IMR-90 (cell line): ENCODE measurements at regions not wholly inside any gene's neighbourhood (a gene's known extent, or its start where the extent isn't known, plus 50 kb on each side); places are given as distances from the start of the nearest gene placed in this dataset.

ENCODE experiments used
- ATAC-seq: fragments of 200-7000 bp; cut with Tn5 transposase; 2 replicates; pipeline ENCODE4 v1.9.1; 2020; ENCODE audit warnings: low read depth, mild to moderate bottlenecking, moderate library complexity
- BruUV-seq: library from RNA; stranded (reverse); fragments of 400-500 nt; replicated peaks from 2 replicates; lab custom pipeline; 2021; lab: Mats Ljungman, UMichigan
- CTCF ChIA-PET: fragments of 300-600 bp; formaldehyde crosslinking; extraction: SDS; loops from one replicate; lab custom pipeline; 2021; ENCODE audit warnings: antibody characterized with exemption; lab: Yijun Ruan, JAX
- POLR2A ChIA-PET: fragments of 300-600 bp; sonication (Branson Sonifier 250); formaldehyde crosslinking; loops from one replicate; lab custom pipeline; 2022; ENCODE audit warnings: antibody characterized with exemption; ENCODE audit not compliant: unreplicated experiment; lab: Charles Lee
- DNase-seq: peaks from one replicate; pipeline ENCODE4 v3.0.0; 2013
- H2AFZ ChIP-seq: replicated peaks from 2 replicates; pipeline ENCODE3; 2013; ENCODE audit warnings: low read length, mild to moderate bottlenecking; ENCODE audit not compliant: poor library complexity
- H2AK5ac ChIP-seq: 2 replicates; pipeline ENCODE4 v1.6.1; 2013; ENCODE audit warnings: low read depth, low read length, inconsistent platforms
- H2AK9ac ChIP-seq: replicated peaks from 2 replicates; pipeline ENCODE3; 2013; ENCODE audit warnings: mild to moderate bottlenecking, low read depth, low read length, moderate library complexity; ENCODE audit not compliant: poor library complexity
- H2BK120ac ChIP-seq: 2 replicates; pipeline ENCODE4 v1.6.1; 2013; ENCODE audit warnings: low read depth, low read length, inconsistent platforms
- H2BK15ac ChIP-seq: 3 replicates; pipeline ENCODE4 v1.6.1; 2013; ENCODE audit warnings: low read depth, low read length, inconsistent platforms
- H2BK20ac ChIP-seq: 2 replicates; pipeline ENCODE4 v1.6.1; 2013; ENCODE audit warnings: low read depth, mild to moderate bottlenecking, inconsistent platforms, low read length, moderate library complexity
- H2BK5ac ChIP-seq: 2 replicates; pipeline ENCODE4 v1.6.1; 2013; ENCODE audit warnings: mild to moderate bottlenecking, low read depth, low read length, inconsistent platforms; ENCODE audit not compliant: poor library complexity, severe bottlenecking
- H3K14ac ChIP-seq: replicated peaks from 2 replicates; pipeline ENCODE4 v1.6.1; 2013; ENCODE audit warnings: low read depth, low read length, inconsistent platforms
- H3K18ac ChIP-seq: 2 replicates; pipeline ENCODE4 v1.6.1; 2013; ENCODE audit warnings: low read depth, low read length, control low read depth
- H3K23ac ChIP-seq: 2 replicates; pipeline ENCODE4 v1.6.1; 2013; ENCODE audit warnings: low read depth, low read length, inconsistent platforms
- H3K27ac ChIP-seq: 2 replicates; pipeline ENCODE4 v1.5.1; 2013; ENCODE audit warnings: mild to moderate bottlenecking, control low read depth, low read length; ENCODE audit not compliant: insufficient read depth
- H3K27me3 ChIP-seq: 2 replicates; pipeline ENCODE4 v1.6.1; 2013; ENCODE audit warnings: low read length; ENCODE audit not compliant: control insufficient read depth, insufficient read depth
- H3K36me3 ChIP-seq: 2 replicates; pipeline ENCODE4 v1.6.1; 2013; ENCODE audit warnings: low read length, mixed read lengths; ENCODE audit not compliant: control insufficient read depth, insufficient read depth
- H3K4ac ChIP-seq: 2 replicates; pipeline ENCODE4 v1.6.1; 2013; ENCODE audit warnings: low read depth, low read length, inconsistent platforms
- H3K4me1 ChIP-seq: 2 replicates; pipeline ENCODE4 v1.6.1; 2013; ENCODE audit warnings: low read length, mixed read lengths; ENCODE audit not compliant: control insufficient read depth, insufficient read depth
- H3K4me2 ChIP-seq: 2 replicates; pipeline ENCODE4 v1.6.1; 2013; ENCODE audit warnings: low read depth, mild to moderate bottlenecking, control low read depth, low read length, moderate library complexity
- H3K4me3 ChIP-seq: 2 replicates; pipeline ENCODE4 v1.5.1; 2013; ENCODE audit warnings: low read depth, mild to moderate bottlenecking, control low read depth, low read length, moderate library complexity; ENCODE audit not compliant: insufficient read depth
- H3K56ac ChIP-seq: 2 replicates; pipeline ENCODE4 v1.6.1; 2013; ENCODE audit warnings: low read length, inconsistent platforms; ENCODE audit not compliant: insufficient read depth; ENCODE audit errors: extremely low read depth
- H3K79me1 ChIP-seq, 2 experiments: 2 replicates each; pipeline ENCODE4 v1.6.1; 2013; ENCODE audit warnings: low read length in 2 of 2, inconsistent platforms in 1 of 2, low read depth in 1 of 2
- H3K9ac ChIP-seq: 2 replicates; pipeline ENCODE4 v1.6.1; 2013; ENCODE audit warnings: low read depth, low read length, control low read depth
- H3K9me1 ChIP-seq: 2 replicates; pipeline ENCODE4 v1.6.1; 2013; ENCODE audit warnings: low read length, inconsistent platforms; ENCODE audit not compliant: insufficient read depth
- H3K9me3 ChIP-seq: 2 replicates; pipeline ENCODE4 v1.6.1; 2013; ENCODE audit warnings: low read length; ENCODE audit not compliant: control insufficient read depth, insufficient read depth
- H4K20me1 ChIP-seq: 2 replicates; pipeline ENCODE4 v1.6.1; 2013; ENCODE audit warnings: low read length, inconsistent platforms; ENCODE audit not compliant: insufficient read depth
- H4K5ac ChIP-seq: 2 replicates; pipeline ENCODE4 v1.6.1; 2013; ENCODE audit warnings: mild to moderate bottlenecking, low read depth, low read length, control low read depth
- H4K8ac ChIP-seq, 2 experiments: 2 replicates each; pipeline ENCODE4 v1.6.1; 2013; ENCODE audit warnings: low read depth in 2 of 2, low read length in 2 of 2, control low read depth in 1 of 2, inconsistent platforms in 1 of 2
- H4K91ac ChIP-seq: 2 replicates; pipeline ENCODE4 v1.6.1; 2013; ENCODE audit warnings: low read depth, low read length, inconsistent platforms; ENCODE audit not compliant: insufficient read depth
- CTCF ChIP-seq: conservative IDR thresholded peaks from 2 replicates; pipeline ENCODE4 v1.5.1; 2012; ENCODE audit warnings: mild to moderate bottlenecking, low read depth, low read length, improper control_type of control experiment
- MAFK ChIP-seq: IDR thresholded peaks from 2 replicates; pipeline ENCODE4 v1.6.1; 2012; ENCODE audit warnings: low read depth, low read length, improper control_type of control experiment
- MAZ ChIP-seq: IDR thresholded peaks from 2 replicates; pipeline ENCODE4 v1.6.1; 2012; ENCODE audit warnings: low read depth, mild to moderate bottlenecking, low read length, improper control_type of control experiment, moderate library complexity, borderline replicate concordance
- SMC3 ChIP-seq: fragments of 150-350 bp; IDR thresholded peaks from 2 replicates; pipeline ENCODE4 v1.6.1; 2016; ENCODE audit warnings: low read depth, mild to moderate bottlenecking, antibody characterized with exemption, low read length, moderate library complexity
- WGBS, 2 experiments: methylation state at CpG; one replicate each; pipeline versions ENCODE4 v1.1.5 to v1.1.7; 2013; ENCODE audit warnings: missing lambda C conversion rate in 2 of 2; ENCODE audit not compliant: insufficient read length in 1 of 2; ENCODE audit errors: extremely low coverage in 2 of 2; 5-methylcytosine and 5-hydroxymethylcytosine counted together
- dilution Hi-C: fragments of 300-500 bp; cut with HindIII; formaldehyde crosslinking; loops from one replicate; pipeline ENCODE4 v1.14.3; 2018; ENCODE audit warnings: low sequenced_read_pairs; ENCODE audit not compliant: unreplicated experiment
- in situ Hi-C: fragments of 300-500 bp; cut with MboI; formaldehyde crosslinking; loops from 3 replicates; pipeline ENCODE4 v1.14.3; 2019; ENCODE audit warnings: low sequenced_read_pairs, inconsistent platforms, mixed read lengths
- intact Hi-C: fragments of 100-400 bp; cut with micrococcal nuclease; formaldehyde crosslinking; loops from 2 replicates; pipeline ENCODE4 v1.10.0; 2022

DNA sequence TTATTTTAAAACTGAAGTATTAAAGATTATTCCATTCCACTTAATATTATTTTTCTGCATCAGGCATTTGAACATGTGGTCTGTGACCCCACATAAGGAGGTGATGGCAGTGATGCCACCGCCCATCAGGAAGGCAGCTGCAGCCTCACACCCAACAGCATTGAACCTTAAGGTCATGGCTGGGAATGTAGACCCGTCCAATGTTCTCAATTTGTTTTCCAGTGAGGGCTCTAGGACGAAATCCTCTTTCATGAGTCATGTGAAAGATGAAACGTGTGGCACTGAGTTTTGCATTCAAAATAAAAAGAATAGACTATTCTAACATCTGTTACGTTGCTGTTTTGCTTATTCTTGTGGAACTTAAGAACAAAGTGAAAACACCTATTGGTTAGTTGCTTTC, 74.5 kb upstream of the ANKRD10 start:
- TF ChIP-seq MAZ (no peak), MAFK (no peak), SMC3 (no peak), CTCF (no peak)
- Histone ChIP-seq H3K14ac (no peak overlapping the region), H3K36me3 (no peaks in the 10 kb centered on the region), H3K27me3 (no peaks in the 10 kb centered on the region), H2BK20ac (no peak overlapping the region), H2BK5ac (no peak overlapping the region), H3K4ac (no peak overlapping the region), H3K9ac (no peak overlapping the region), H3K56ac (no peak overlapping the region), H2BK15ac (no peak overlapping the region), H3K18ac (no peak overlapping the region), H3K4me2 (no peak overlapping the region), H2AFZ (no peak overlapping the region), H2BK120ac (no peak overlapping the region), H3K9me1 (no peaks in the 10 kb centered on the region), H3K23ac (no peak overlapping the region), H3K9me3 (no peaks in the 10 kb centered on the region), H3K4me3 (no peak overlapping the region), H2AK5ac (no peak overlapping the region), H4K8ac (no peak overlapping the region), H2AK9ac (no peak overlapping the region), H3K4me1 (peaks cover 4% of the 10 kb centered on the region), H3K27ac (no peak overlapping the region), H4K91ac (no peak overlapping the region), H3K79me1 (no peaks in the 10 kb centered on the region; a peak in 1 of 4 replicates), H4K5ac (no peak overlapping the region), H4K20me1 (no peaks in the 10 kb centered on the region)
- ChIA-PET CTCF (no interaction called here), POLR2A (no interaction called here)
- peak; percentile 33 for DNase-seq
- in situ Hi-C loops, result no loop called here
- ATAC-seq, result peak; percentile 65
- intact Hi-C loops, result no loop called here
- BruUV-seq, result no TSS peak
- WGBS, 2 experiments, result no CpG with 5 or more reads among the region's 5 CpGs
- dilution Hi-C loops, result no loop called here
